ENCODE measurements at regions not wholly inside any gene's neighbourhood (a gene's known extent, or its start where the extent isn't known, plus 50 kb on each side); places are given as distances from the start of the nearest gene placed in this dataset.

DNA sequence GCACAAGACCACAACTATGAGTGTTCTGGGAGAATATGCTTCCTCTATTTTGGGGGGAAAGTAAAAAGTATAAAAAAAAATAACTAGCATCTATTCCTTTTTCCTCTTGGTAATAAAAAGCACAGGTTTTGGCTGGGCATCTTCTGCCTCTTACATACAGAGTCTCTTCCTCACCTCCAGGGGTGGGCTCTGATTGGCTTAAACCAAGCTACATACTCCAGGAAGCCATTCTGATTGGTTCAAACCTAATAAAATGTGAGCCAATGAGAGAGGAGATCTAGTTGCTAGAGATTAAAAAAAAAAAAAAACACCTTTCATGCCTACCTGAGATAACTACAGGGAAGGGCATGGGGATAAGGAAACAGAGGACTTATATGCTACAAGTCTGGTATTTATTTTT, 365.9 kb upstream of the ERCC4 start:
- no peak for DNase-seq

DNA sequence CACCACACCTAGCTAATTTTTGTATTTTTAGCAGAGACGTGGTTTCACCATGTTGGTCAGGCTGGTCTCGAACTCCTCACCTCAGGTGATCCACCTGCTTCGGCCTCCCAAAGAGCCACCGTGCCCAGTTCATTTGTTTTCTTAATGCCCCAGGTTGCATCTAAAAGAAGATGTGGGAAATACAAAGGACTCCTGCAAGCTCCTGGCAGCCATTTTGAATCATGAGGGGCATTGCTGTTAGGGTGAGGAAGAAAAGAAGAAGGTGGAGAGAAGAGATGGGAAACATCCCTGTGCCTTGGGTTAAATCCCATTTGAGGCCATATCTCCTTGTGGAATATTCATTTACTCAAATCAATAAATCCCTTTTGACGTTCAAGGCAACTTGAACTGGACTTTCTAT, 365.3 kb upstream of the ERCC4 start:
- DNase-seq: no peak

- no peak for DNase-seq
Measured at GRCh38 chr16:13557418-13557817, 362.5 kb upstream of the ERCC4 start.

DNA sequence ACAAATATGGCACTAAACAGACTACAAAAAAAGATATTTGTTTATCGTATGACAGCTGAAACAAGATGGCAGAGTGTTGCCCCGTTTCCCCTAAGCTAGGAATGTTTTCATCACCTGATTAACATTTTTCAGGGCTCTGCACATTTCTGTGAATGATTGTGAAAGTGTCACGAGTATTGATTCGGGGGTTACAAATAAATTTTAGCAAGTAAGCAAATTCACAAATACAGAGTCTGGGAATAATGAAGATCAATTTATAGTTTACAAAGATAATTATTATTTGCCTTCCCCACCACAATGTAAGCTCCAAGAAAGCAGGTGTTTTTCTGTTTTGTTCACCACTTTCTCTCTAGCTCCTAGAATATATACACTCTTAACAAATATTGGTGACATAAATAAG, 361.2 kb upstream of the ERCC4 start:
- DNase-seq: no peak

DNA sequence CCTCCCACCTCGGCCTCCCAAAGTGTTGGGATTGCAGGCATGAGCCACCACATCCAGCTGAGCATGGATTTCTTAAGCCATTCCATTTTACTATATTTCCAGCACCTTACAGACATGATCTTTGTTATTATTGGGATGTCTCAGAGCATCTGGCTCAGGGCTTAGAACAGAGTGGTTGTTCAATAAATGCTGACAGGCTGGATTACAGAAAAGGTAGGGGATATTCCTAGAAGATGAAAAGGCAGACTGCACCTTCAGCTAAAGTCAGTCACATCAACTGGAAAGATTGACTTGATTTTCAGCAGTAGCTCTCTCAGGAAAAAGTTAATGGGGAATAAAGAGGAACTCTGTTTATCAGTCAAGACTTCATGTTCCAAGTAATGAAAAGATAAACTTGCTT, 360.3 kb upstream of the ERCC4 start:
- no peak for DNase-seq

DNA sequence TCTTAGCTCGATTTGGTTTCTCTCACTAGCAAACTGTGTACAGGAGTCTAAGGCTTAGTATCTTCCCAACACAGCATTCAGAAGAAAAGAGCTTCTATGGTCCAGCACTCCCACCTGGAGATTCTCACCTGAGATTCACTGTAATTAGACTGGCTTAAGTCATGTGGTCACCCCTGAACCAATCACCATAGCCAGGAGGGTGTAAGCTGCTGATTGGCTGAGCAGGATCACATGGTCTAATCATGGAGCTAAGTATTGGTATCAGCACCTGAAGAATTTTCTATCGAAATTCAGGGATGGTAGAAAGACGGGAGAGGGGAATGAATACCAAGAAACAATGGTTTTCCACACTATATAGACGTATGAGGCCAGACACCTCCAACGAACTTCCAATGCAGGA, 359.8 kb upstream of the ERCC4 start:
- DNase-seq: no peak

- DNase-seq: no peak
Measured at GRCh38 chr16:13561291-13562070, 358.5 kb upstream of the ERCC4 start.

DNA sequence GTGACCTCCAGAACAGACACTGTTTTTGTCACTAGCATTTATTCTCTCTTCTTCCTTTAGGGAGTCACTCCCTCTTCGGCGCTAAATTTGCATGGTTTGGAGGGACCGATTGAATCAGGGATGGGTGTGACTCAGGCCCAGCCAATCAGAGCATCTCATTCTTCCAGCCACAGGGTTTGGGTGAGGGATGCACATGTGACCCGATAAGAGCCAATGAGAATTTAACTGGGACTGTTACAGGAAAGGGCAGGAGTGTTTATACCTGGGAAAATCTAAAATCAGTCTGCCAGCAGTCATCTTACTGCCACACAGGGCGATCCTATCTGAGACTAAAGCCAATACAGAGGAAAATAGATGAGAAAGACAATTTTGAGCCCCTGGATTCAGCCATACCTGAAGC, 351.2 kb upstream of the ERCC4 start:
- DNase-seq: no peak

GRCh38 chr16:13569986-13570385, 350.0 kb upstream of the ERCC4 start:
- DNase-seq: no peak

DNA sequence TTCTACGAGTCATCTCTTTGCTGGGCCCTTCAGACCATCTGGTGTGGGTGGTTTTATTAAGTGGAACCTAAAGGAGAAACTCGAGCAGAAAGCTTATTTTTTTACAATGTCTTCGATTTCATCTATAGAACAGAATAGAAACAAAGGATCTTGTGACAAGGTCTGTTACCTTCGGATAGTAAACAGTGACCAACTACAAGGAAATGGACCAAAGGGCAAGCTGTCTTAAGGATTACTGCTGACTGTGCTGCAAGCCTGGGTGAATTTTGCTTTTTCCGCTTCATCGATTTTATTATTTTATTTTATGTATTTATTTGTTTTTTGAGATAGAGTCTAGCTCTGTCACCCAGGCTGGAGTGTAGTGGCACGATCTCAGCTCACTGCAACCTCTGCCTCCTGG, 348.9 kb upstream of the ERCC4 start:
- no peak for DNase-seq

DNA sequence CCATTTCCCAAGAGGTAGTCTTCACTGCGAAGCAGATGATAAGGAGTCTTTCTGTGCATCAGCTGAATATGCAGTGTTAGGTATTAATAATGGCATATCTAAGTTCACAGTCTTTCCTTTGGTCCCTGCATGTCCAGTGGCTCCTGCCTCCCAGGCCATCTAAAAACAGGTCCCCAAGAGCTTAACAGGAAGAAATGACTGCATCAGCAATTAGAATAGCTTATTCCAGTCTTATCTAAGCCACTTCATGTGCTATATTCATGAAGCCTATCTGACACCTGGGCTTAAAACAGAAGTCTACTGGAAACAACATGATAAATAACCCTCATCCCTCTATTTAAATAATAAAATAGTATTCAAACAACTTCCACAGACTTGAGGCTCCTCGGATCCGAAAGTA, 346.1 kb upstream of the ERCC4 start:
- DNase-seq: no peak

GRCh38 chr16:13586051-13586450, 333.9 kb upstream of the ERCC4 start:
- no peak for DNase-seq

DNA sequence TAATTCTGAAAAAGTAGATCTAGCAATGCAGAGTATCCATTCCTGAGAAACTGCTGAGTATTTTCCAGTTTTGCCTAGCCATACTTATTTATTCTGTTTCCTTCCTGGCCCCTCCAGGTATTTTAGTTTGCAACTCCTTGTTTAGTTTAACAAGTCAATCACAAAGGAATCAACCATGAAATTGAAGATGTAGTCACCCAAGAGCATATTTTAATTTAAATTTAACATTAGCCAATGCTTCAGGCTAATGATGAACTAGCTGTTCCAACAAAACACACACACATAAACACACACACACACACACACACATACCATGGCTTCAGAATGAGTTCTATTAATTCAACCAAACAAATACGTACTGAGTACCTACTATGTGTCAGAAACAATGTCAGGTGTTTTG, 332.8 kb upstream of the ERCC4 start:
- no peak for DNase-seq

DNA sequence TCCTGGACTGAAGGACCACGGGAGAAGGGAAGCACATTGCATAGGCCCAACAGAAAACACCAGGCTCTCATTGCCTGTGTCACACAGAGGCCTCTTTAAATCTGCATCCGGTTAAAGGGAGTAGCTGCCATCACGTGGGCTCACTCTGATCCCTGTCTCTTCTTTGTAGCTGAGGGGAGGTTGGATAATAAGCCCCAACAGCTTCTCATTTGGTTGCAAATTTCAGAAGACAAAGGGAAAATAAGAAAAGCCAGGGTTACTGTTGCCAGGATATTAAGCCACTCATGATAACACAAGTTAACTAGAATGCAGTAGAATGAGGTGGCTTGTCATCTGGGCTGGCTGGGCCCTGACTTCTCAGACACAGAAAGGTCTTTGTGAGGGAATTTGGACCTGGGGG, 325.1 kb upstream of the ERCC4 start:
- DNase-seq: no peak

DNA sequence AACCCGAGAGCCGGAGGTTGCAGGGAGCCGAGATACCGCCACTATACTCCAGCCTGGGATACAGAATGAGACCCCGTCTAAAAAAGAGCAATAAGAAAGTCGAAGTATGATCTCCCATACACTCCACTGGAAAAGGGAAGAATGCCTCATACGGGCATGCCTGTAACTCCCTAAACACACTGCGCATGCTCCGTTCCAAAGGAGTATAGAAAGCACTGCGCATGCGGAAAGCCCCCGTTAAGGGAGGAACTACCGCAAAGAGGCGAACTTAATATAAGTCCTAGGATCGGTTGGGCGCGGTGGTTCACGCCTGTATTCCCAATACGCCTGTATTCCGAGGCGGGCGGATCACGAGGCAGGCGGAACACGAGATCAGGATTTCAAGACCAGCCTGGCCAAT, 313.1 kb upstream of the ERCC4 start:
- DNase-seq: no peak

- no peak for DNase-seq
Measured at GRCh38 chr16:13607289-13607688, 312.7 kb upstream of the ERCC4 start.

- no peak for DNase-seq
Measured at GRCh38 chr16:13611596-13611995, 308.4 kb upstream of the ERCC4 start.

GRCh38 chr16:13612623-13613022, 307.3 kb upstream of the ERCC4 start:
- no peak for DNase-seq

- DNase-seq: no peak
Measured at GRCh38 chr16:13613165-13613564, 306.8 kb upstream of the ERCC4 start.

DNA sequence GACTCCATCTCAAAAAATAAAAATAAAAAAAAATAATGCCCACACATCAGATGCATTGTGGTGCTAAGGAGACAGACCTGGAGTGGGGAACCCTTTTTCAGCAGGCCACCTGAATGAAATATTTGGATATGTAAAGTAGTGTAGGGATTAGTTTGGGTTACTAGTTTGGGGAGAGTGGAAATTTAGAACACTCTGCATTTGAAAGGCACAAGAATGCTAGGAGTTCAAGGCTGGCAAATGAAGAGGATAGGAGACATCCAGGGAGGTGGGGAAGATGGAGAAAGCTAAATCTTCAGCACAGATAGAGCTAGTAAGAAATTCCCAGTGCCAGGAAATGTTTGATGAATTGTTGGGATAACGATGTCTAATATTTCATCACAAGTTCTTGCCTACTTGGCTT, 298.3 kb upstream of the ERCC4 start:
- no peak for DNase-seq

DNA sequence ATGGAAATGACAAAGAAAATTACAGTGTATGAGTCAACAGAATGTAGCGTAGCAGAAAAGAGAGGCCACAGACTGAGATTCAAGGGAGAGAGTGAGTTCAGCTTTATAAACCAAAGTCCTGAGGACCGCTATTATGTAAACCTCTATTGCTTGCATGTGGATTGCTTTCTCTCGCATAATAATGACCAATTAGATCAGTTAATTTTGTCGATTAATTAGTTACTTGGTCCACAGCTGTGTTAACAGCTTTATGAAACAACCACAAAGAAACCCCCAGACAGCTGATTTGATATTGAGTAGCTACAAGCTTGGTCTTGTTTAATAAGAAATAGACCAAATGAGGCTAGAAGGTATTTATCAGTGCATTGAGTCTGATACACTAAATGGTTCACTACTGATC, 291.8 kb upstream of the ERCC4 start:
- DNase-seq: no peak

DNA sequence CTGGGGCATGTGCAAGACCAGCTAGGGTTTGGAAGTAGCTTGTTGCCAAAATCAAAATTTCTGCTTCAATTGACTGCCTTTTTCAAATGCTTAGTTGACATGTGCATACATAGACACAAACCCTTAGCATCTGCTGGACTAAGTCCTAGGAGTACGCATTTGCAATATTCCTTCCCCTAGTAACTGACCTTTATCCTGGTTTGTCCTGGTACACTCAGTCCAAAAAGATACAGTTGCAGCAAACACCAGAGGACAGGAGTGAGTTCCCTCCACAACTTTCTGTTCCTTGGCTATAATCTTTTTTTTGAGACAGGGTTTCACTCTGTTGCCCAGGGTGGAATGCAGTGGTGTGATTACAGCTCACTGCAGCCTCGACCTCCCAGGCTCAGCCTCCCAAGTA, 290.2 kb upstream of the ERCC4 start:
- DNase-seq: no peak

DNA sequence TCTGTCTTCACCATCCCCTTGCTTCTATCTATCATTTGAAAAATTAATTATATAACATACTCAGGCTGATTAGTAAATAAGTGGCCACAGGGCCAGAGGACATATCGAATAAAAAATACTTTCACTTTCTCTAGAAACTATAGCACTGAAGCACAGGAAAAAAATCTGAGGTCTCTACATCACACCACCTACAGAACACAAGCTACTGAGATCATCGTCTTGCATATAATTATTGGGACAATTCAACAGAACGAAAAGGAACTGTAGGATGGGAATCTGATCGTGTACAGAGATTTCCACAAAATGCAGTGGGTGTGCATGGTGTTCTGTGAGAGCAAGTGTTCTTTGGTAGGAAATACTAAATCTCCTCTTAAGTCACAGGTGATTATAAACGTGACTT, 289.6 kb upstream of the ERCC4 start:
- no peak for DNase-seq

DNA sequence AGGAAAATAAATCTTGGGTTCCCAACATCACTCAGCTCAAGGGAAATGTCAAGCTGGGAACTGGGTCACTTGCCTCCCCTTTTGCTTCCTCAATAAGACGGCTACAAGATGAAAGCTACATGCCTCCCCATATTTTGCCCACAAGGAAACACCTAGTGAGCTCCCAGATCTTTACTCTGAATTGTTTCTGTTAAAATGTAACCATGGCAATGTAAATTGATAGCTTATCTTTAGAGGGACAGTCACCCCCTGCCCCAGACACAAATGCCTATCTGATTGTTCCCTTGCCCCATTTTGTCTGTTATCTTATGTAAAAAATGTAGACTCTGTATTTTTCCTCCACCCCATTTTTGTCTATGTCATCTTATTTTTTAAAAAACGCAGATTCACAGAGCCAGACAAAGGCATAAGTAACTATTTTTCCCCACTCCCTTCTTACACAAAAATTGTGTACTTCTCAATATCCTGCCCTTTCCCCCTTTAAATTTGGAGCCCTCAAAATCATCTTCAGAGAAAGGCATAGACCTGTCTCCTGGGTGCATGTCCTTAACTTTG, 288.7 kb upstream of the ERCC4 start:
- no peak for DNase-seq

- DNase-seq: no peak
Measured at GRCh38 chr16:13631916-13632315, 288.0 kb upstream of the ERCC4 start.
